ENCODE measurements at regions not wholly inside any gene's neighbourhood (a gene's known extent, or its start where the extent isn't known, plus 50 kb on each side); places are given as distances from the start of the nearest gene placed in this dataset.

DNA sequence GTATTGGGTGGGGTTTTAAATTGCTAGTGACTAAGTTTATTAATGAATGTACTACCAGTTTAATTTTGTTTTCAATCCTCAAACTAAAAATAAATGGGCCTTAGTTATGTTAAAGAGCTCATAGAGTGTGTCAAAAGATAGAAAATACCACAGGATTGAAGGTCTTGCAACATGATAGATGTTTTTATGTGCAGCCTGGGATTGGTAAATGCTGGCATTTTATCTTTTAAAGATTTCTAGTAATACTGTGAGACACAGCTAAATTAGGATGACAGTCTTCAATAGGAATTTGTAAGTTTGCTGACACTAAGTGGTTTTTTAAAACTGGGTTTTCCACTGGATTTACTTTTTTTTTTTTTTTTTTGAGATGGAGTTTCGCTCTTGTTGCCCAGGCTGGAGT, 122.3 kb downstream of the HAUS1 start:
- TF ChIP-seq CTCF (conservative IDR thresholded peaks at IDR 0.05) (no peak), ZFX (IDR thresholded peaks at IDR 0.05) (no peak)

Data from C4-2B (cell line).